ENCODE measurements at regions not wholly inside any gene's neighbourhood (a gene's known extent, or its start where the extent isn't known, plus 50 kb on each side); places are given as distances from the start of the nearest gene placed in this dataset.
"Not testable (repeated sequence)": the region's sequence is repeated elsewhere in the genome, so short reads cannot be mapped to it uniquely, and the experiment has no call there.

DNA sequence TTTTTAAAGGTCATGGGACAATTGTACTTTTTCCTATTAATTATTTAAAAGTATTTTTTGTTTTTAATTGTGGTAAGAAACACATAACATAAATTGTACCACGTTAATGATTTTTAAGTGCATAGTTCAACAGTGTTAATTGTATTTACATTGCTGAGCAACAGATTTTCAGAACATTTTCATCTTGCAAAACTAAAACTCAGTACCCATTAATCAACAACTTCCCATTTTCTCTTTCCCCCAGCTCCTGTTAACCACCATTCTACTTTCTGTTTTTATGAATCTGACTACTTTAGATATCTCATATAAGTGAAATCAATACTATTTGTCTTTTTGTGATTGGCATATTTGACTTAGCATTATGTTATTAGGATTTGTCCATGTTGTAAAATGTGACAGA, 483.9 kb upstream of the ZNF804A start:
- ATAC-seq (no peak), DNase-seq (no peak)
- intact Hi-C loops (cut with micrococcal nuclease) = no loop called here

GRCh38 chr2:184119989-184120800, 478.1 kb upstream of the ZNF804A start:
- intact Hi-C loops (cut with micrococcal nuclease) = no loop called here
- no peak for ATAC-seq
- no peak for DNase-seq

GRCh38 chr2:184125867-184126266, 472.5 kb upstream of the ZNF804A start:
- DNase-seq (no peak), ATAC-seq (no peak)
- intact Hi-C loops (cut with micrococcal nuclease) = no loop called here

GRCh38 chr2:184129073-184129472, 469.3 kb upstream of the ZNF804A start:
- ATAC-seq = no peak
- DNase-seq = no peak
- intact Hi-C loops (cut with micrococcal nuclease) = no loop called here

DNA sequence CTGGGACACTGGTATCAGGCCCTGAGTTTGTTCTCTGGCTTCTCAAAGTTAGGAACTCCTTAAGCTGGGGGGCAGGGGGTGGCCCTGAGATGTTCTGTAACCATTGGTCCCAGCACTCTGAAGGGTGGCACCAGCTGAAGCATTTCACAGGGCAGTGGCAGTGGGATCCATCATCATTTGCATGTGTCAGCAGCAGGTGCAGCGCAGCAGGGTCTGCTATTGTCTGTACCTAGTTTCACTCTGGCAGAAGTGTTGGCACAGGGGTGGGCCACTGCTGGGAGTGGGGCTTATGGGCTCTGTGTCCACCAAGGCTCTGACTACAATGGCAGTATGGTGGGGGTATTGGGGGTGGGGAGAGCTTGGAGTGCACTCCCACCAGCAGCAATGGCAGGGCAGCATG, 460.4 kb upstream of the ZNF804A start:
- DNase-seq (no peak), ATAC-seq (no peak)
- intact Hi-C loops (cut with micrococcal nuclease) = no loop called here

DNA sequence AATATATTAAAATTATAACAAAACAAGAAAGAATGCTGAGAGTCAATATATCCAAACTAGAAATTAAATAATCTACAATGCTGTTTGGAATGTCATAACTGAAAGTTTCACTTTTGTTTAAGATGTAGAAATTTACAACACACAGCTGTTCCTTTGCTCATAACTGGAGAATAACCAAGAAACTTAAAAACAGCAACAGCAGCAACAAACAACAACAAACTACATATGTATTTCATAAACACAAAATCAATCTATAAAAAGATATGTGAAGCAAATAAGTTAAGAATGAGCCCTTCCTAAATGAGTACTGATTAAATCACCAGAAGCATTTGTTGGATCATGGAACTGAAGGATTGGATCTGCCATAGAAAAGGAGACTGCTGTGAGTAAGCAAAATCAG, 456.5 kb upstream of the ZNF804A start:
- intact Hi-C loops (cut with micrococcal nuclease) = no loop called here
- DNase-seq (no peak), ATAC-seq (no peak)

DNA sequence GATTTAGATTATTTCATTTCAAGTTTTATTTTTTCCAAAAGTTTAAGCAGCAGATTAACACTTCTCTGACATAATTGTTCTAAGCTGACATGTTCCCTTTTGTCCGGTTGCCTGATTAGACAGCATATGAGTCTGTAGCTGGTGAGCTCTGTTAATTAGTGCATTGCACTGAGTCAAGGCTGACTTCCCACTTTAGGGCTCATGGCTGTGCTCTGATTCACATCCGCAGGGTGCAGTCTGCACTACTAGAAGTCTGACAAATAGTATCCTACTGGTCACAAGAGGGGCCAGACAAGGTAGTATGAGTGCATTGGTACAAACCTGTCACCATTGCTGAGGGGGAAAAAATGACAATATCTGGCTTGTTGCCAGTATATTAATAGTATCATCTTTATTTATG, 443.9 kb upstream of the ZNF804A start:
- peak; percentile 34 for ATAC-seq
- DNase-seq = no peak
- intact Hi-C loops (cut with micrococcal nuclease) = no loop called here

GRCh38 chr2:184155791-184156190, 442.5 kb upstream of the ZNF804A start:
- no peak for ATAC-seq
- no peak for DNase-seq
- intact Hi-C loops (cut with micrococcal nuclease) = no loop called here

DNA sequence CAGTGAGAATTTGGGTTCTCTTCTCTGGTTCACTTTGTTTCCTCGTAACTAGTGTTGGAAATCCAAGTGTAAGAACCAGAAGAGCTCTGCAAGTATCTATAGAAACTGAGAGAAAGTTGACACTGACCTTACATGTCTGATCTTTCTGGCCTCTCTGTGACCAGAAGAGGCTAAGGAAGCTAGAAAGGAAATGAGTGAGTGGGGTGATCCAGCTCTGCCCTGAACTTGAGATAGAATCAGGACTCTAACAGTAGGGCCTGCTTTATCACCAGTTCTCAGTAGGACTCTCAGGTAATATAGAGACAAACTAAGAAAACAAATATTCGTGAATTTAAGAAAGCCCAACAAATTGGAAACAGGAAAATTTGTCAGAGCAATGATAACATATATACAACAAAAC, 441.2 kb upstream of the ZNF804A start:
- intact Hi-C loops (cut with micrococcal nuclease) = no loop called here
- ATAC-seq (no peak), DNase-seq (no peak)

DNA sequence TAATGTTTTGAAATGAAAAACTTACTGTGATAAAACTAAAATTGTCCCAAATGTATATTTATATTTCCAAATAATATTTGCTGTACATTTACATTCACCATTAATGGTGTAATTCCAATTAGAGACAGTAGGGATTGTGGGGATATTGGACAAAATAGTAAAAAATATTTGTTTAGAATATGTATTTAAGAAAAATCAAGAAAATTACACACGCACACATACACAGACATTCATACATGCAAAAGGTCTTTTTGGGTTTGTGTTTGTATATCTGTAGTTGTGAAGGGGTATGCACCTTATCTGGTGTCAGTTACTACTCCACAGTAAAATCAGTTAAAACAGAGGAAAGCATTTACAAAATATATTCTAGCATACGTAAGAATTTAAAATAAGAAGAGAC, 435.9 kb upstream of the ZNF804A start:
- intact Hi-C loops (cut with micrococcal nuclease) = no loop called here
- ATAC-seq (no peak), DNase-seq (no peak)

- intact Hi-C loops (cut with micrococcal nuclease); DNase-seq; ATAC-seq: not testable (repeated sequence)
These were observed 429.5 kb upstream of the ZNF804A start for GRCh38 chr2:184168823-184169222.

- DNase-seq (no peak), ATAC-seq (no peak)
- intact Hi-C loops (cut with micrococcal nuclease) = no loop called here
These were observed 429.0 kb upstream of the ZNF804A start for GRCh38 chr2:184169366-184169765.

- ATAC-seq = no peak
- DNase-seq = no peak
- intact Hi-C loops (cut with micrococcal nuclease) = no loop called here
These were observed 423.7 kb upstream of the ZNF804A start for GRCh38 chr2:184174493-184175104.

DNA sequence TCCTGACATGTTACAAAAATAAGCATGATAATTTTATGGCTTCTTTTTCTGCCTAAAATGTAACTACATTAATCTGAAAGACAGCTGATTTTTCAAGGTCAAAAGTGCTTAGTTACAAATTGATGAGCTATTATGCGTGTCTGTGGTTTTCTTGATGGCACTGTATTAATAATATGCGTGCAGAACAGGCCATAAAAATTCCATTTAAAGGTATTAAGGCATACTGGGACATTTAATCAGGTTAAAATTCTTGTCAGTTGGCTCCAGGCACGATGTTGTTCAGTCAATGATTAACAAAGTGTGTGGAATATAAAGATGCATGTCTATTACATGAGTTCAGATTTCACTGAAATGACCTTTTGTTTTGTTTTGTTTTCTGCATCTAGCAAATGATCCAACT, 420.1 kb upstream of the ZNF804A start:
- ATAC-seq = no peak

DNA sequence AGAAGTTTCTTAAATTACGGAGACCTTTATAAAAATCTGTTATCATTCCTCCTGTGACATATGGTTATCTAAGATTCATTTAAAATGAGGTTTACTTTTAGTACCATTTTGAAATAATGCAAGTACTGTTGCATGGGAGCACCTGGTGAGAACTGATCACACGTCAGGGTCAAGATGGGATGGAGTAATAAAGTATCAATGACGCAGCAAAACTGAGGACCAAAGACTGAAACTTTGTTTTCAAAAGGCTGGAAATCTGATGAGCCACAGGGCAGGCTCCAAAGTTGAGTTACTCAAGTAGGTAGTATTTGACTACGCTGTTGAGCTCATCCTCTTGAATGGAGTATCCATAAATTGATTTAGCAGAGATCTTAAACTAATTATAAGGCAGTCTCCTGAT, 411.9 kb upstream of the ZNF804A start:
- intact Hi-C loops (cut with micrococcal nuclease) = no loop called here
- ATAC-seq (no peak), DNase-seq (no peak)

More for the DNA sequence above, 420.1 kb upstream of the ZNF804A start:
- no peak for DNase-seq
- intact Hi-C loops (cut with micrococcal nuclease) = no loop called here

GRCh38 chr2:184187421-184187971, 410.8 kb upstream of the ZNF804A start:
- intact Hi-C loops (cut with micrococcal nuclease) = no loop called here
- no peak for ATAC-seq

GRCh38 chr2:184190725-184191124, 407.6 kb upstream of the ZNF804A start:
- intact Hi-C loops (cut with micrococcal nuclease) = no loop called here
- no peak for ATAC-seq
- DNase-seq = no peak

More at GRCh38 chr2:184187421-184187971, 410.8 kb upstream of the ZNF804A start:
- DNase-seq = no peak

DNA sequence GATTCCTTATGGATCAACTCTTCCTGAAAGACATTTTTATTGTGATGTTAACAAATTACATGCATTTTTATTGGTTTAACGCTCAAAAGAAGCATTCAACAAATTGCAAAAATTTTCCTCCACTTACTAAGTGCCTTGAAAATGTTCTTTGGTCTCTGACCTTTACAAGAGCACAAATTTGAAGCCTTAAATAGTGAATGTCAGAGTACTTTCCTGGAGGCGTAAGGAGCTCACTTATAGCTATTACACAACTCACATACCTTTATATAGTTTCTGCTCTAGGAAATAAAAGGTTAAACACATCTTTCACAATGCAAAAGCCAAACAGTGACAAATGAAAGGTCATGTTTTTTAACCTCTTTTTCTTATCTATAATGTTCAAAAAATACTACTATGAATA, 405.7 kb upstream of the ZNF804A start:
- intact Hi-C loops (cut with micrococcal nuclease) = no loop called here
- no peak for DNase-seq
- ATAC-seq = no peak

GRCh38 chr2:184197413-184197812, 400.9 kb upstream of the ZNF804A start:
- DNase-seq = no peak
- ATAC-seq = no peak
- intact Hi-C loops (cut with micrococcal nuclease) = no loop called here

DNA sequence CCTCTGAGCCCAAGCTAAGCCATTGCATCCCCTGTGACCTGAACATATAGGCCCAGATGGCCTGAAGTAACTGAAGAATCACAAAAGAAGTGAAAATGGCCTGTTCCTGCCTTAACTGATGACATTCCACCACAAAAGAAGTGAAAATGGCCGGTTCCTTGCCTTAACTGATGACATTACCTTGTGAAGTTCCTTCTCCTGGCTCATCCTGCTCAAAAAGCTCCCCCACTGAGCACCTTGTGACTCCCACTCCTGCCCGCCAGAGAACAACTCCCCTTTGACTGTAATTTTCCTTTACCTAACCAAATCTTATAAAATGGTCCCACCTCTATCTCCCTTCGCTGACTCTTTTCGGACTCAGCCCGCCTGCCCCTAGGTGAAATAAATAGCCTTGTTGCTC, 399.5 kb upstream of the ZNF804A start:
- DNase-seq; ATAC-seq; intact Hi-C loops (cut with micrococcal nuclease): not testable (repeated sequence)

GRCh38 chr2:184199274-184199673, 399.1 kb upstream of the ZNF804A start:
- DNase-seq (no peak), ATAC-seq (no peak)
- intact Hi-C loops (cut with micrococcal nuclease) = no loop called here

All from left ventricle myocardium superior (tissue), 1 donor.